ENCODE measurements at regions not wholly inside any gene's neighbourhood (a gene's known extent, or its start where the extent isn't known, plus 50 kb on each side); places are given as distances from the start of the nearest gene placed in this dataset.

- TF ChIP-seq CTCF (IDR thresholded peaks at IDR 0.05; ENCODE audit: low read depth, low read length, missing input control) (no peak), JUND (IDR thresholded peaks at IDR 0.05) (no peak), REST (IDR thresholded peaks at IDR 0.05) (no peak), ZBTB33 (IDR thresholded peaks at IDR 0.05) (no peak), RAD21 (IDR thresholded peaks at IDR 0.05) (no peak), YY1 (IDR thresholded peaks at IDR 0.05) (no peak), TAF1 (conservative IDR thresholded peaks at IDR 0.05) (no peak), FOXA1 (IDR thresholded peaks at IDR 0.05) (no peak)
Observed at GRCh38 chr9:115938479-115938878, 215.1 kb upstream of the PAPPA start.

Measured in liver (tissue), 3 donors.